Left hindlimb (tissue), 1 donor: ENCODE measurements at regions not wholly inside any gene's neighbourhood (a gene's known extent, or its start where the extent isn't known, plus 50 kb on each side); places are given as distances from the start of the nearest gene placed in this dataset.
A peak's percentile ranks its signal among the peaks of the same experiment; 100 is the strongest.

ENCODE experiments used
- DNase-seq: peaks from one replicate; pipeline ENCODE4 v3.0.0-alpha.2; 2018

DNA sequence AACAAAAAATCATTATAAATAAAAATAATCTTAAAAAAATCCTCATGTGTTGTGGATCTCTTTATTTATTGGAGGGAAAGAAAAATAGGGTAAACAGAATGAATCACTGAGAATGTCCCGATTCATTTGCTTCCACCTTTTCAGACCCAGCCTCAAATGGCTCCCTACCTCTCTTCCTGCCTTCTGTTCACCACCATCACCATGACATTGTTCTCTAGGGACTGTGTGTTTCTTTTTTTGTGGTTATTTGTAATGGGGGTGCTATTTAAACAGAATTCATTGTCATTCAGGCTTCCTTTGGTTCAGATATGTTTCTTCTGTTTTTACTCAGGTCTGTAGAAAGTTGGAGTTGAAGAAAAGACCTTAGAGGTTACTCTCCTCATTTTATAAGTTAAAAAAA lies 198.2 kb downstream of the KIF4B start:
- DNase-seq = no peak

- DNase-seq = no peak
Observed at GRCh38 chr5:155222393-155222792, 208.8 kb downstream of the KIF4B start.

DNA sequence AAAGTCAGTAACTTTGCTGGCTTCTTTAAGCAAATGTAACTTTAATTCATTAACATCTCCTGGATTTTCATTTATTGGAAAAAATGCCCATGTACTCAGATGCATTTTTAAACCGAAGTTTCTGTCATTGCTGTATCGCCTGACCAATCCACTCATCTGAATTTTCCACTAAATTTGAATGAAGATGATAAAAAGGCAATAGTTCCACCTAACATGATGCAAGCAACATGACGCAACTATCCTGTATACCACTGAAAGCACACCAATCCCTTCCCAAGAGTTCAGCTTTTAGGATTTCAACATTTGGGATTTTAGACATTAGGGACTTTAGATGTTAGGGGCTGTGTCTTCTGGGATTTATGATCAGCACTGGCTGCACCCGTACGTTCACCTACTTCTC lies 215.6 kb downstream of the KIF4B start:
- DNase-seq = no peak

GRCh38 chr5:155239803-155240202 lies 226.2 kb downstream of the KIF4B start:
- DNase-seq = no peak

DNA sequence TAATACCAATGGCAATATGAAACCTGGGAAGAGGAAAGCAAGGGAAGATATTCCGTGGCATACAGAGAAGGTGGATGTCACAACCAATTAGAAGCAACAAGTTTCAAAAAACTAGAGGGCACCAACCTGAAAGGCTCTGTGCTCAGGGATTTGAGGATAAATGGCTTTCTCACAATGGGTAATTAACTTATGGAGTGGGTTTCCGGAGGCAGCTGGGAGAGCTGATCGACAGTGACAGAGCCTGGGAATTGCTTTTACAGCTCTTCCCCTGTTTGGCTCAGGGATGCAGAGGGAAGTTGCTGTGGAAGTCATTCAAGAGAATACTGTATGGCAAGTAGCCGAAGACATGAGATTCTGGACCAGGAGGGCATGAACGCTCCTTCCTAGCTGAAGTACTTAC lies 237.0 kb downstream of the KIF4B start:
- no peak for DNase-seq

GRCh38 chr5:155252025-155252424 lies 238.5 kb downstream of the KIF4B start:
- DNase-seq = no peak

- no peak for DNase-seq
Observed at GRCh38 chr5:155252717-155253116, 239.2 kb downstream of the KIF4B start.

- DNase-seq = no peak
Observed at GRCh38 chr5:155254399-155254798, 240.8 kb downstream of the KIF4B start.

DNA sequence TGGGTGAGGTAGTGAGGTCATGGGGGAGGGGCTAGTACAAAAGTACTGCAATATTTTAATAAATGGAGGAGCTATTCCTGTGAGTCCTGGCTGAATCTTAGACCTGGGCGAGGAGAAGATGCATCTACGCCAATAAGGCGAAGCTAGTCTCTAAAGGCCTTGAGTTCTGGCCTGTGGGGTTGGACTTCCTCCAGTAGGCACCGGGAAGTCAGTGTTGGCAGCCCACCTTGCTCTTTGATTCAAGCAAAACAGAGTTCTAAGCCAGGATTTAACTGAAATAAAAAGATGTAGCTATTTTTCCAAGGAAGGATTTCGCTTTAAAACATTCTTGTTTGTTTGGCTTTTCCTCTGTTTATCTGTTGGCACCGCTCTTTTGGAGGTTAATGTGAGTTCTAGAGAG lies 244.6 kb downstream of the KIF4B start:
- DNase-seq = peak; percentile 72

DNA sequence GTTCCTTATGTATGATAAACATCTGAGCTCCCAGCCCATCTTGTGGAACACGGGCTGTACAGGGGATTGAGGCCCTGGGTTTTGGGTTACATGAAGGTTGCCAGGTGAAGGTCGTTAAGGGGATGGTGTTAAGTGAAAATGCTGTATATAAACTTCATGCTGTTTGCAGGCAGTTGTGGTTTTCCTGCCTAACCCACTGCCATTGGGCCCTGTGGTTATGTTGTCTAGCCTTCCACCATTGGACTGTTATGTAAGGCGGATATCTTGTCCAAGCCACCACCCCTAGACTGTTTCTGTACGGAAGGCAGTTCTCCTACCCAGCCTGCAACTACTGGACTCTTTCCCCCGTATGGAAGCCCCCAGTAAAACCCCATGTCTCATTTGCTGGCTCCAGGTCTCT lies 246.1 kb downstream of the KIF4B start:
- no peak for DNase-seq

- no peak for DNase-seq
Observed at GRCh38 chr5:155260798-155261197, 247.2 kb downstream of the KIF4B start.

GRCh38 chr5:155263381-155263780 lies 249.8 kb downstream of the KIF4B start:
- no peak for DNase-seq

GRCh38 chr5:155264809-155265208 lies 251.3 kb downstream of the KIF4B start:
- DNase-seq = no peak

DNA sequence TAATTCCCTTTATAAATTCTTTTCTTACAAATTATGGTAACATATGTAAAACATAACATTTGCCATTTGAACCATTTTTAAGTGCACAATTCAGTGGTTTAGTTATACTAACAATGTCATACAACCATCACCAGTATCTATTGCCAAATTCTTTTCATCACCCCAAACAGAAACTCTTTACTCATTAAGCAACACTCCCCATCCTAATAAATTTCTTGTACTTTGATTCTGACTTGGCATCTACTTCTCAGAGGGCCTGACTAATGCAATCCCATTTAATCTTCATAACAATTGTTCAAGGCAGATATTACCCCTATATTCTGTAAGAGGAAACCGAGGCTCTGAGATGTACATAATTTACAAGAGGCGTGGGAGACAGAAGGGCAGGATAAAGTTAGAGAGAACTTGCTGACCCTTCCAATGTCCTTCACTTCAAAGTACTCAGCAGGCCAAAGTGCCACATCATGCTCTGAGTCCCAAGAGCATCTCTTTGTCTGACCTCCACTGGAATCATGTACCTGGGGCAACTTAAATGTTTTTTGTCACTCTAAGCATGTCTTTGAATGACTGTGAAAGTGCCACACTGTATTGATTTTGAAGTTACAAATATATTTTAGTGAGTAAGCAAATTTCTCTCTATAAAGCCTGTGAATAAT lies 255.3 kb downstream of the KIF4B start:
- DNase-seq = no peak

DNA sequence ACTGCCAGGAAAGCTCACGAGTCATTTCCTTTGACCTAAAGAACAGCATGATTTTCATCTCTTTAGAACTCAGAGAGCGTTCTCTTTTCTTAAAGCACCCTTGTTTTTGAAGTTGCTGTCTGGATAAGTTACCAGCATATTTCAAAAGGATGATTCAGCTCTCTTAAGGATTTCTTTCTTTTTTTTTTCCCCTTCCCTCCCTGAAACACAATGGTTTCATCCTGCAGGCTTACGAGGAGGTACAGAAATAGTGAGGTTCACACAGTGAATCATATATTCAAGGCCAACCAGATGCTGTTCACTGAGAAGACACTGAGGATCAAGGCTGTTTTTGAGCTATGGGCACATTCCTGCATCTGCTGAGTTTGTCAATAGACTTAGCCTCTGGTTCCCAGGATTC lies 257.2 kb downstream of the KIF4B start:
- DNase-seq = no peak

DNA sequence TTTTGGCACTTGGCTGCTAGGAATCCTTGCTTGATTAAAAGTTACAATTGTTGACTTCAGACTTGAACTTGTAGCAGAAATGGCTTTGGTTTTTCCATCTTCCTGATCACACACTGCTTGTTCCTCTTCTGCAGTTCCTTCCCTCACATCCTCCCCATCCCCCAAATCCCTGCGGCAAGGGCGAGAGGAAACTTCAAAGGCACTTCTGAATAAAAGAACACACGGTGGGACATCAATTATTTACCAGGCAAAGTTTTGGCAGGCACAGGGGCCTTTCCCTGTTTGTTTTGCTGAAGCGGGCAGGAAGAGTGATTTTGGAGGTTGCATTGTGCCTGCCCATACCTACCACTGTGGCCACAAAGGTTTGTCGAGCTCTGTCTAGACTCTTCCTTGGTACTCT lies 260.9 kb downstream of the KIF4B start:
- DNase-seq = no peak

GRCh38 chr5:155275222-155275621 lies 261.7 kb downstream of the KIF4B start:
- DNase-seq = no peak

GRCh38 chr5:155276231-155276630 lies 262.7 kb downstream of the KIF4B start:
- no peak for DNase-seq

GRCh38 chr5:155278532-155278931 lies 265.0 kb downstream of the KIF4B start:
- DNase-seq = no peak

DNA sequence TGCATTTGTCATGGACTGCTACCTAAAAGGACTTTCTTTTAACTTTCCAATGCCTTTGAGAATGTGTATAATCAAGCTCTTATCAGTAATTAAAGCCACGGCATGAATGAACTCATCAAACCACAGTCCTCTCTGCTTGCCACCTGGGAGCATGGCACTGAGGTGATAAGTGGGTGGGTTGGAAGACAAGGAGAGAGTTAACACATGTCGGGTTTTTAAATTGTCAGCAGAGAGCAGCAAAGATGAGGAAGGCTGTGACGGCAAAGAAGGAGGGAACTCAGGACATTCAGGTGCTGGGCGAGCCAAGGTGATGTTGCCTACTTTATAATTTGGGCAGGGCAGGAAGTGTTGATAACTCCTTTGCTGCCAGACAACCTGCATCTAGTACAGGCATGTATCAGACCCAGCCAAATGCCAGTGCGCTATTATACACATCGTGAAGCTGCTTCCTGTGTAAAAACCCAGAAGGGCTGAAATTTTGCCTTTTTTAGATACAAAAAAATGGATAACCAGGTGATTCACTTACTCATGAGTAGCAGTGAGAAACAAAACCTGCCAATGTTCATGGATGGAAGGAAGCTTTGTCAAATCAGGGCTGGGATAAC lies 269.1 kb downstream of the KIF4B start:
- no peak for DNase-seq

GRCh38 chr5:155285706-155286105 lies 272.2 kb downstream of the KIF4B start:
- DNase-seq = no peak

- no peak for DNase-seq
Observed at GRCh38 chr5:155290937-155291336, 277.4 kb downstream of the KIF4B start.

- DNase-seq = no peak
Observed at GRCh38 chr5:155293605-155294178, 280.1 kb downstream of the KIF4B start.

- DNase-seq = no peak
Observed at GRCh38 chr5:155295111-155295510, 281.6 kb downstream of the KIF4B start.
